GM19035 (cell line): ENCODE measurements at regions not wholly inside any gene's neighbourhood (a gene's known extent, or its start where the extent isn't known, plus 50 kb on each side); places are given as distances from the start of the nearest gene placed in this dataset.

Experiments
- ATAC-seq: cut with Tn5 transposase; IDR thresholded peaks from one replicate; pipeline ENCODE4 v1.9.1; 2021; ENCODE audit not compliant: unreplicated experiment

DNA sequence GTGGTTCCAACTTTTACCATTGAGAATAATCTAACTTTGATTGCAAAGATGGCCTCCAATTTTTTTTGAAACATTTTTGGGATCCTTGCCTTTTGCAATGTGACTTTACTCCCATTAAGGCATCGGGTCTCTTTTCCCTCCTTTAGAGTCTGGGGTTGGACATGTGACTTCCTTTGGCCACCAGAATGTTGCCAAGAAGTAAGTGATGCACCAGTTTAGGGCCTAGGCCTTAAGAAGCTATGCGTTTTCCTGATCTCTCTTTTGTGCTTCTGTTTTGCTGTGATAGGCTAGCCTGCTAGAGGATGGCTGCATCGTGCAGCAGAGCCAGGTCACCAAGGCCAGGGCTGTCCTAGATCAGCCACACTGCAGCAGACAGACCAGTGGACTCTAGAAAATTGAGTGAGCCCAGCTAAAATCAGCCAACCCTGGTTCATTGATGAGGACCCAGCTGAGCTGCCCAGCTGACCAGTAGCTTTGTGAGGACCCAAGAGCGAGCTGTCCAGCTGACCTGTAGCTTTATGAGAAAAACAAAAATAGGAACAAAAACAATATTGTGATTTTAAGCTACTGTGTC is 594.0 kb upstream of the JAG1 start:
- ATAC-seq: no peak

- no peak for ATAC-seq
Observed at GRCh38 chr20:11270566-11270965, 596.8 kb upstream of the JAG1 start.

GRCh38 chr20:11271319-11271718 is 597.5 kb upstream of the JAG1 start:
- ATAC-seq: no peak

DNA sequence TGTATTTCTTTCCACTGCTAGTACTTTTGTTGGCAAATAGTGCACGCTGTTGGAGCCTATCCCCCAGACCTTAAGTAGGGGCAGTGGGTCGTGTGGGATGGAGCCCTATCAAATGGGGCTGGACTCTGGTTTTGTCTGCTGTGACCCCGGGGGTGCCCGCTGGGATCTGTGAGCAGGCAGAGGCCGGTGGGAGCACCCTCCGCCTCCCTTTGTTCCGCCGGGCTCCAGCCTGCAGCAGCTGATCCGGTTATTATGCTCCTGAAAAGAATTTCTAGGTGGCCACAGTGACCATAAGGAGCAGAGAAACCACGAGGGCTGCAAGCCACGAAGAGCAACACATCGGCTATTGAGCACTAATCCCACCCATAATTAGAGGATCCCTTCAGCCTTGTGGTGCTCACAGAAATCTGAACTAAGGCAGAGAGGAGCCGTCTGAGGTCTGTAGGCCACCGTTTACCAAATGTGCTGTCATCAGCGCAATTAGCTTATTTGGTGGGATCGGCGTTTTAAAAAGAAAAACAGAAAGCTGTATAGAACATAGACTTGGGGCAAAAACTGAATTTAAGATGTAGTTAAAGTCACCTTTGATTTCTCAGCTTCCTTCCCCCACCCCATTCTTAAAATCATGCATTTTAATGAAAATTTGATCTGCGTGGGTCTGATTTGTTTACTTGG is 598.3 kb upstream of the JAG1 start:
- ATAC-seq: no peak

DNA sequence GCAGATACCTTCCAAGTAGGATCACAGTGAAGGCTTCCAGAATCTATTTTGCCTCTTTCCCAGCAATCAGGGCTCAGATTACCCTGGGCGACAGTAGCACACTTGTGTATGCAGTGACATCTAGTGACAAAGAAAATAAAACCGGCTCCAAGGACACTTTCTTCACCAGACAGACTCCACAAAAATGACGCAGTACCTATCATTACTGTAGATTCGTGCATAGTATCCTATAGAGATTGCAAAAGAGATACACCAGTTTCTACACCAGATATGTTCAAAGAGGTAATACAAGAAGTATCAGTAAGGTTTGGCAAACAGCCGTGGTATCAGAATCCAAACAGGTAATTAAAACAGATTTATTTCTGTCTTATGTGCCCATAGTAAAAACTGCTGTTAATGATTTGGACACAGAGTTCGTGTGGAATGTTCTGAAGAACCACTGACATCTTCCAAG is 600.4 kb upstream of the JAG1 start:
- peak; percentile 62 for ATAC-seq

GRCh38 chr20:11275740-11276139 is 601.9 kb upstream of the JAG1 start:
- no peak for ATAC-seq

GRCh38 chr20:11277170-11277569 is 603.4 kb upstream of the JAG1 start:
- no peak for ATAC-seq

GRCh38 chr20:11277858-11278257 is 604.1 kb upstream of the JAG1 start:
- no peak for ATAC-seq

GRCh38 chr20:11278461-11278860 is 604.7 kb upstream of the JAG1 start:
- no peak for ATAC-seq

DNA sequence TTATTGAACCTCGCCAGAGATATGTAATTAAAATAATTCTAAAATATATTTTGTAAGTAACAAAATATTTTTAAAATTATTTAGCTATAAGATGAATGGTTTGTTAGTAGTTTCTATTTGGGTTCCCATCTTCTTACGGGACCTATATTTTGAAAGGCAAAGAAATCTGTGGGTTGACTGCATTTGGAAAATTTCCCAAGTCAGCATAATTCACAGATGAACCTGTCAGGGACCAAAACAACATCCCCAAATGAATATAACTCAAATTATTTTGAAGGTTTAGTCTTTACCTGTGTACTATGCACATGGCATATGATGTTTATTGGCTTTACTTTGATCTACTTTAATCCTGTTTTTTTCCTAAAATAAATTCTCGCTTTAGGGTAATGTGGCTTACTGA is 607.4 kb upstream of the JAG1 start:
- ATAC-seq: no peak

- ATAC-seq: no peak
Observed at GRCh38 chr20:11281768-11282167, 608.0 kb upstream of the JAG1 start.

DNA sequence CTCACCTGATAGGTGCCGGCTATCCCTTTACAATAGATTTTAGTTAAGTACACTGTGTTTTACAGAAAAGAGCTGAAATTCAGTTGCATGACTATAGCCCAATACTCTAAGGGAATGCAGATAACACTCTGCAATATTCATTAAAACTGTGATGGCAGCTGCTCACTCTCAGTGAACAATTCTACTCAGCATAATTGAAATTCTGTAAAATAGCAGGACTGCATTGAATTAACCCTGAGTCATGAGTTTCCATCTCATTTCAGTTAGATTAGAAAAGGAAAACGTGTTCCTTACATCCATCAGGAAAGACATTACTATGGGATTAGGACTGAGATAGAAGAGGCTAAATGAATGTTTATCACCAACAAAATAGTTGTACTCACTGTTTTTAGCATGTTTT is 613.3 kb upstream of the JAG1 start:
- ATAC-seq: no peak

DNA sequence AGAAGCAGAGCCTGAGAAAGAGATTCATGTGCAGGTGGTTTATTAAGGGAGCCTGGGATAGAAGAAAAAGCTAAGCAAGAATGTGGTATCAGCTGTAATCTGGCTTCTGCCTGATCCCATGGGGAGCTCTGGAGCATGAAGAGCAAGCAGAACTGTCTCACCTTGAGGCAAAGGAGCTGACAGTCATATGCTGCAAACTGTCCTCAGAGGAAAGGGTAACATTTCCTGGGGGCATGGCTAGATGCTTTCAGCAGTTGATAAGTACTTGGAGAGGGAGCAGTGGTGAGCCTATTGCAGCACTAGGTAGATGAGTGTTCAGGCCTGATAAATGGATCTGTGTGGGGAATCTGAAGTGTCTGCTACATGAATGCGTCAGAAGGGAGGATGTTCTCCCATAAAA is 621.5 kb upstream of the BTBD3 start:
- ATAC-seq: no peak

GRCh38 chr20:11296951-11297350 is 620.7 kb upstream of the BTBD3 start:
- no peak for ATAC-seq

DNA sequence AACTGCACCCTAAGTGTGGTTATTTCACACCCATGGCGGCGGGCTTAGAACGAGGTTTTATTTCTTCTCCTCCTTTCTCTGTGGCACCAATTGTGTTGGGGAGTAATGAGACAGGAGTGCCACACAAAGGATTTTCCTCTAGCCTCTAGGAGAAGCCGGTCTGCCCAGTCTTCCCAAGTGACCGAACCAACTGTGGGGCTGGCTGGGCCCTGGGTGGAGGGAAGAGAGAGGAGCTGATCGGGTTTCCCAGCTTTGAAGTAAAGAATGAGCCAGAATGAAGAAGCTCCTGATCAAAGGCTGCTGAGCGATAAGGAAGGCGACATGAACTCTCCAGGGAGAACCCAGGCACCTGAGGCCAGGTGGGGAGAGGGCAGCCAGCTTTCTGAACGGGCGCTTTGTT is 616.0 kb upstream of the BTBD3 start:
- no peak for ATAC-seq

DNA sequence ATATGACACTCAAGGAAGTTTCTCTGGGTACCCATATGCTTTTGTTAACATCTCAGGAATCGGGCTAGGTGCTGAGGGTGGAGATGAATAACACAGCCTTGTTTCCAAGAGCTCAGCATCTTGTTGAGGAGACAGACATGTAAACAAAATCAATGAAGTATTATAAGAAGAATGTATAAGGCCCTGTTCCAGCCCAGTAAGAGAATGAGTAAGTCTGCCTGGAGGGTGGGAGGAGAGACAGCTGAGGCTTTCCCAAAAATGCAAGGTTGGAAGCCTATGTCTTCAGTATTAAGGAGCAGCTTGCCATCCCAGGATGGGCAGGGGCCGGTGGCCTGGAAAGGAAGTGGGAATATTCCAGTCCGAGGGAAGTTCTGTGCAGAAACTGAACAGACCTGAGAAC is 615.3 kb upstream of the BTBD3 start:
- ATAC-seq: no peak

- ATAC-seq: no peak
Observed at GRCh38 chr20:11304795-11305194, 612.9 kb upstream of the BTBD3 start.

DNA sequence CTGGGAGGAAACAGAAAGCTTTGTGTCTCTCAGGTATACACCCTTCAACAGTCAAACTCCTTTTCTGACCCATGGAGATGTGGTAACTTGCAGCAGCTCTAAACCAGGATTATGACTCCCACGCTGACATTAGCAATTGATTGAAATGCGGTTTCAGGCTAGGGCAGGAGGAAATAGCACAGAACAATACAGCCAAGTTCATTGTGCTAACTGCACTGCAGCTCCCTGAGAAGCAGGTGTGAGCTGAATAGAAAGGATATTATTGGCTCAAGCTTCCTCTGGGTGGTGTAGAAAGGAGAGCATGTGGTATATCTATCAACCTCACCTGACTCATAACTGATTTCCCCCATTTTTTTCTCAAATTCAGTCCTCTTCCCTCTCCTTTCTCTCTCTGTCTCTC is 612.3 kb upstream of the BTBD3 start:
- ATAC-seq: no peak

DNA sequence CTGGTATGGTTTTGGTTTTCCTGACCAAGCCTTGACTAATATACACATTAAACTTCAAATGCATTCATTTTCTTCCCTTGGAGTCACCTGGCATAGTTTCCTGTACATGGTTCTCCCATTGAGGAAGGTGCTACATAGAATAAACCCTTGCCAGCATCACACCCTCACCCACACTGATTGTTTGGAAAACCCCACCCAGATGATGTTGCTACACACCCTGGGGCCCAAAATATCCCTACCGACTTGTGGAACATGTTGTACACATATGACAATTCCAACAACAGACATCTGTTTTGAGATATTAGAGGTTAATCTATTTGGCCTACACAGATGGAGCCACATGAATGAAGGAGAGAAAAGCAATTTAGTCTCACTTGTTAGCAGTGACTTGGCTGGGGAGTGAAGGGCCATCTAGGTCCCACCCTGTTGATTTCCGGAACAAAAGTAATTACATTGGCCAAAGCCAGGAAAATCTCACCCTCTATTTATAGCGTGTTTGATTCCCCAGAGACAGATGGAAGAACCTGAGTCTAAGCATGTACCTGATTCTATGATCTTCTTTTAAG is 606.0 kb upstream of the BTBD3 start:
- ATAC-seq: no peak

DNA sequence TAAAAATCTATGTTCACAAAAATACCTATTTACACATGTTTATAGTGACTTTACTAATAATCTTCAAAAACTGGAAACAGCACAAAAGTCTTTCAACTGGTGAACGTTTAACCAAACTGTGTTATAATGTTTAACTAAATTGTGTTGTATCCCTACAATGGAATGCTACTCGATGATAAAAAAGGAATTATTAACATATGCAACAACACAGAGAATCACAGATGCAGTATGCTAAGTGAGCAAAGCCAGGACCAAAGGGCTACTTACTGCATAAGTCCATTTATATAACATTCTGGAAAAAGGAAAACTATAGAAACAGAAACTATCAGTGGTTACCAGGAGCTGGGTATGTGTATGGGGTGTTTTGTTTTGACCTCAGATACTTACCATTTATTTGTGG is 602.2 kb upstream of the BTBD3 start:
- no peak for ATAC-seq

DNA sequence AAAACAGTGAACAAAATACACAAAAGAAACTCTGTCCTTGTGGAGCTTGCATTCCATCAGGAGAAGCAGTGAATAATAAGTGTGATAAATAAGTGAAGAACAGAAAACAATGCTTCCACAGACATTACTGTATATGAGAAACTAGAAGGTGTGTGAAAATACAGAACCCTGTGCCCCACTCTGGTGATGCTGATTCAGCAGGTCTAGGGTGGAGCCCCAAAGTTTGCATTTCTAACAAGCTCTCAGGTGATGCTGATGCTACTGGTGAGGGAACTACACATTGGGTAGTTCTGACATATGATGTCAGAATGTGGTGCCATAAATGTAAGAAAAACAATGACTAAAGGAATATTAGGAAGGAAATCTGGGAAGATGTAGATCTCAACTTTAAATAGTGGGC is 601.4 kb upstream of the BTBD3 start:
- no peak for ATAC-seq

GRCh38 chr20:11320033-11320432 is 597.7 kb upstream of the BTBD3 start:
- no peak for ATAC-seq

- ATAC-seq: no peak
Observed at GRCh38 chr20:11323816-11324215, 593.9 kb upstream of the BTBD3 start.
